Liver (tissue), 8 donors: ENCODE measurements at regions not wholly inside any gene's neighbourhood (a gene's known extent, or its start where the extent isn't known, plus 50 kb on each side); places are given as distances from the start of the nearest gene placed in this dataset.

Experiments
- DNase-seq: peaks from one replicate; pipeline ENCODE4 v3.0.0-alpha.2; 2017; ENCODE audit warnings: low spot score
- H3K27ac ChIP-seq, 2 donors: one replicate each; pipeline ENCODE4 v1.7.0; 2013; ENCODE audit warnings: inconsistent platforms in 2 of 2, low read length in 2 of 2, control low read depth in 1 of 2, low read depth in 1 of 2, mild to moderate bottlenecking in 1 of 2
- H3K27me3 ChIP-seq, 4 donors: one replicate each; pipeline versions ENCODE4 v1.6.1 to v1.7.0; 2013; ENCODE audit warnings: low read length in 3 of 4, inconsistent platforms in 1 of 4, mild to moderate bottlenecking in 1 of 4, moderate library complexity in 1 of 4; ENCODE audit not compliant: control insufficient read depth in 4 of 4, insufficient read depth in 4 of 4
- H3K36me3 ChIP-seq, 4 donors: one replicate each; pipeline versions ENCODE4 v1.6.1 to v1.7.0; 2013; ENCODE audit warnings: low read length in 3 of 4, mild to moderate bottlenecking in 3 of 4, low read depth in 1 of 4, moderate library complexity in 1 of 4; ENCODE audit not compliant: control insufficient read depth in 4 of 4, insufficient read depth in 3 of 4
- H3K4me1 ChIP-seq, 4 donors: one replicate each; pipeline versions ENCODE4 v1.6.1 to v1.7.0; 2013; ENCODE audit warnings: low read length in 3 of 4, mild to moderate bottlenecking in 3 of 4, moderate library complexity in 1 of 4; ENCODE audit not compliant: control insufficient read depth in 4 of 4, insufficient read depth in 4 of 4
- H3K4me3 ChIP-seq, 3 donors: one replicate each; pipeline versions ENCODE4 v1.6.1 to v1.7.0; 2013; ENCODE audit warnings: low read length in 3 of 3, control low read depth in 1 of 3, low read depth in 1 of 3, mild to moderate bottlenecking in 1 of 3
- H3K9ac ChIP-seq, 2 donors: one replicate each; pipeline ENCODE4 v1.7.0; 2013; ENCODE audit warnings: low read length in 2 of 2, mild to moderate bottlenecking in 2 of 2, moderate library complexity in 2 of 2, control low read depth in 1 of 2, low read depth in 1 of 2
- H3K9me3 ChIP-seq, 4 donors: one replicate each; pipeline versions ENCODE4 v1.6.1 to v1.7.0; 2013; ENCODE audit warnings: low read length in 3 of 4; ENCODE audit not compliant: control insufficient read depth in 4 of 4
- ATF3 ChIP-seq: IDR thresholded peaks from 2 replicates; pipeline ENCODE4 v1.6.1; 2016; ENCODE audit warnings: antibody characterized with exemption
- CTCF ChIP-seq: fragments of 150-350 bp; IDR thresholded peaks from 2 replicates; pipeline ENCODE4 v1.5.1; 2017; ENCODE audit warnings: improper control_type of control experiment, low read depth, low read length; ENCODE audit not compliant: missing input control
- EGR1 ChIP-seq, 2 donors: IDR thresholded peaks; 2 replicates each; pipeline ENCODE4 v1.6.1; 2016 to 2018; ENCODE audit warnings: antibody characterized with exemption in 2 of 2, low read depth in 2 of 2
- FOXA1 ChIP-seq: IDR thresholded peaks from 2 replicates; pipeline ENCODE4 v1.6.1; 2016; ENCODE audit warnings: antibody characterized with exemption
- FOXA2 ChIP-seq: IDR thresholded peaks from 2 replicates; pipeline ENCODE4 v1.6.1; 2016; ENCODE audit warnings: antibody characterized with exemption
- GABPA ChIP-seq, 2 donors: IDR thresholded peaks in 1 of 2; conservative IDR thresholded peaks in 1 of 2; 2 replicates each; pipeline ENCODE4 v1.6.1; 2016; ENCODE audit warnings: antibody characterized with exemption in 2 of 2, mild to moderate bottlenecking in 1 of 2, moderate library complexity in 1 of 2
- HNF4A ChIP-seq, 2 donors: conservative IDR thresholded peaks; 2 replicates each; pipeline ENCODE4 v1.6.1; 2016; ENCODE audit warnings: antibody characterized with exemption in 2 of 2, mild to moderate bottlenecking in 2 of 2
- HNF4G ChIP-seq: IDR thresholded peaks from 2 replicates; pipeline ENCODE4 v1.6.1; 2016; ENCODE audit warnings: antibody characterized with exemption
- JUND ChIP-seq, 2 donors: IDR thresholded peaks; 2 replicates each; pipeline ENCODE4 v1.6.1; 2016; ENCODE audit warnings: antibody characterized with exemption in 2 of 2
- MAX ChIP-seq: IDR thresholded peaks from 2 replicates; pipeline ENCODE4 v1.6.1; 2016; ENCODE audit warnings: antibody characterized with exemption
- NR2F2 ChIP-seq: IDR thresholded peaks from 2 replicates; pipeline ENCODE4 v1.6.1; 2016; ENCODE audit warnings: antibody characterized with exemption
- RAD21 ChIP-seq, 2 donors: IDR thresholded peaks; 2 replicates each; pipeline ENCODE4 v1.6.1; 2016; ENCODE audit warnings: antibody characterized with exemption in 2 of 2, mild to moderate bottlenecking in 2 of 2
- REST ChIP-seq: IDR thresholded peaks from 2 replicates; pipeline ENCODE4 v1.6.1; 2016; ENCODE audit warnings: antibody characterized with exemption, mild to moderate bottlenecking
- RXRA ChIP-seq, 2 donors: IDR thresholded peaks; 2 replicates each; pipeline ENCODE4 v1.6.1; 2017 to 2018; ENCODE audit warnings: antibody characterized with exemption in 2 of 2, mild to moderate bottlenecking in 1 of 2
- YY1 ChIP-seq: IDR thresholded peaks from 2 replicates; pipeline ENCODE4 v1.6.1; 2016; ENCODE audit warnings: antibody characterized with exemption, mild to moderate bottlenecking
- ZBTB33 ChIP-seq: IDR thresholded peaks from 2 replicates; pipeline ENCODE4 v1.6.1; 2016; ENCODE audit warnings: antibody characterized with exemption
- WGBS: extraction: QIAGEN DNeasy Blood & Tissue Kit; methylation state at CpG from one replicate; pipeline ENCODE4 v1.1.7; 2013; 5-methylcytosine and 5-hydroxymethylcytosine counted together
- donor health status: healthy.
- donor health status: healthy.
- donor health status: healthy.
- donor health status: healthy.
- donor health status: healthy.

- no peaks in the 10 kb centered on the region for H3K36me3 ChIP-seq
- H3K4me1 ChIP-seq, result no peaks in the 10 kb centered on the region
- no peak for DNase-seq
- H3K27ac ChIP-seq, result no peak overlapping the region
- no peak overlapping the region for H3K9ac ChIP-seq
- no peak overlapping the region for H3K4me3 ChIP-seq
- no peak for TF ChIP-seq HNF4G
- TF ChIP-seq FOXA1, result no peak
- TF ChIP-seq JUND (IDR thresholded peaks at IDR 0.05), result no peak
- no peak for TF ChIP-seq REST
- no peak for TF ChIP-seq ZBTB33
- H3K27me3 ChIP-seq, result peaks cover 0 to 5% (median 0%) of the 10 kb centered on the region in 4 donors
- no peaks in the 10 kb centered on the region for H3K9me3 ChIP-seq
- WGBS, result 51% methylated on average over 4 of the region's 4 CpGs
These were observed 159.7 kb downstream of the BMP7 start for GRCh38 chr20:57106692-57107091.

GRCh38 chr20:57107208-57107607, 159.2 kb downstream of the BMP7 start:
- 77% methylated on average over 13 of the region's 13 CpGs for WGBS
- TF ChIP-seq YY1 (no peak), CTCF (no peak), RXRA (IDR thresholded peaks at IDR 0.05) (no peak)
- DNase-seq, result no peak
- Histone ChIP-seq H3K4me1 (no peaks in the 10 kb centered on the region), H3K4me3 (no peak overlapping the region), H3K27me3 (peaks cover 0 to 2% (median 0%) of the 10 kb centered on the region in 4 donors), H3K36me3 (no peaks in the 10 kb centered on the region), H3K9me3 (no peaks in the 10 kb centered on the region), H3K27ac (no peak overlapping the region), H3K9ac (no peak overlapping the region)

GRCh38 chr20:57108218-57108617, 158.2 kb downstream of the BMP7 start:
- no peaks in the 10 kb centered on the region for H3K9me3 ChIP-seq
- TF ChIP-seq HNF4A (conservative IDR thresholded peaks at IDR 0.05) (no peak), HNF4G (no peak), CTCF (no peak), RAD21 (IDR thresholded peaks at IDR 0.05) (no peak), YY1 (no peak), GABPA (IDR thresholded peaks at IDR 0.05 in 1 of 2, conservative IDR thresholded peaks at IDR 0.05 in 1 of 2) (no peak), FOXA2 (no peak), ATF3 (no peak), JUND (IDR thresholded peaks at IDR 0.05) (no peak), NR2F2 (no peak), MAX (no peak), EGR1 (IDR thresholded peaks at IDR 0.05; ENCODE audit: low read depth in 2 of 2) (no peak), ZBTB33 (no peak)
- no peak overlapping the region for H3K27ac ChIP-seq
- no peaks in the 10 kb centered on the region for H3K36me3 ChIP-seq
- H3K4me3 ChIP-seq, result no peak overlapping the region
- H3K4me1 ChIP-seq, result no peaks in the 10 kb centered on the region
- WGBS, result 53% methylated on average over 4 of the region's 4 CpGs
- no peak for DNase-seq
- no peak overlapping the region for H3K9ac ChIP-seq
- H3K27me3 ChIP-seq, result peaks cover 0 to 2% (median 0%) of the 10 kb centered on the region in 4 donors
